ENCODE measurements at regions not wholly inside any gene's neighbourhood (a gene's known extent, or its start where the extent isn't known, plus 50 kb on each side); places are given as distances from the start of the nearest gene placed in this dataset.
"Not testable (repeated sequence)": the region's sequence is repeated elsewhere in the genome, so short reads cannot be mapped to it uniquely, and the experiment has no call there.

GRCh38 chr9:7324152-7324598 is 475.4 kb downstream of the DMAC1 start:
- Histone ChIP-seq H3K9me3 (ENCODE audit: control insufficient read depth, insufficient read depth, low read depth, low read length) (no peaks in the 10 kb centered on the region), H3K4me3 (ENCODE audit: low read depth, low read length) (no peak overlapping the region), H3K27ac (ENCODE audit: low read depth, low read length) (no peak overlapping the region)

GRCh38 chr9:7320841-7321240 is 478.7 kb downstream of the DMAC1 start:
- Histone ChIP-seq H3K4me3 (ENCODE audit: low read depth, low read length) (no peak overlapping the region), H3K27ac (ENCODE audit: low read depth, low read length) (no peak overlapping the region), H3K9ac (ENCODE audit: low read length) (no peak overlapping the region), H3K36me3 (ENCODE audit: control insufficient read depth, insufficient read depth, low read length) (no peaks in the 10 kb centered on the region), H3K27me3 (ENCODE audit: control insufficient read depth, insufficient read depth, low read length) (no peaks in the 10 kb centered on the region), H3K4me1 (ENCODE audit: control insufficient read depth, insufficient read depth, low read length) (peaks cover 10% of the 10 kb centered on the region), H3K9me3 (ENCODE audit: control insufficient read depth, insufficient read depth, low read depth, low read length) (no peaks in the 10 kb centered on the region)

More at GRCh38 chr9:7324152-7324598, 475.4 kb downstream of the DMAC1 start:
- Histone ChIP-seq H3K36me3 (ENCODE audit: control insufficient read depth, insufficient read depth, low read length) (no peaks in the 10 kb centered on the region), H3K9ac (ENCODE audit: low read length) (no peak overlapping the region), H3K27me3 (ENCODE audit: control insufficient read depth, insufficient read depth, low read length) (no peaks in the 10 kb centered on the region), H3K4me1 (ENCODE audit: control insufficient read depth, insufficient read depth, low read length) (no peaks in the 10 kb centered on the region; the same call in 1 of the 2 replicates)

- H3K27ac ChIP-seq (ENCODE audit: low read depth, low read length) = no peak overlapping the region
- no peak overlapping the region for H3K4me3 ChIP-seq (ENCODE audit: low read depth, low read length)
- H3K9ac ChIP-seq (ENCODE audit: low read length) = no peak overlapping the region
Observed at GRCh38 chr9:7320139-7320538, 479.4 kb downstream of the DMAC1 start.

GRCh38 chr9:7318920-7319319 is 480.7 kb downstream of the DMAC1 start:
- H3K4me1 ChIP-seq (ENCODE audit: control insufficient read depth, insufficient read depth, low read length) = peaks cover 10% of the 10 kb centered on the region
- H3K9me3 ChIP-seq (ENCODE audit: control insufficient read depth, insufficient read depth, low read depth, low read length) = peaks cover 3% of the 10 kb centered on the region; the same call in 1 of the 2 replicates
- H3K9ac ChIP-seq (ENCODE audit: low read length) = no peak overlapping the region
- no peaks in the 10 kb centered on the region for H3K27me3 ChIP-seq (ENCODE audit: control insufficient read depth, insufficient read depth, low read length)
- no peak overlapping the region for H3K4me3 ChIP-seq (ENCODE audit: low read depth, low read length)
- no peaks in the 10 kb centered on the region for H3K36me3 ChIP-seq (ENCODE audit: control insufficient read depth, insufficient read depth, low read length)
- no peak overlapping the region for H3K27ac ChIP-seq (ENCODE audit: low read depth, low read length)

More at GRCh38 chr9:7320139-7320538, 479.4 kb downstream of the DMAC1 start:
- Histone ChIP-seq H3K27me3 (ENCODE audit: control insufficient read depth, insufficient read depth, low read length) (no peaks in the 10 kb centered on the region), H3K9me3 (ENCODE audit: control insufficient read depth, insufficient read depth, low read depth, low read length) (no peaks in the 10 kb centered on the region), H3K4me1 (ENCODE audit: control insufficient read depth, insufficient read depth, low read length) (peaks cover 10% of the 10 kb centered on the region), H3K36me3 (ENCODE audit: control insufficient read depth, insufficient read depth, low read length) (no peaks in the 10 kb centered on the region)

- no peak overlapping the region for H3K4me3 ChIP-seq (ENCODE audit: low read depth, low read length)
- no peaks in the 10 kb centered on the region for H3K27me3 ChIP-seq (ENCODE audit: control insufficient read depth, insufficient read depth, low read length)
- peaks cover 10% of the 10 kb centered on the region for H3K4me1 ChIP-seq (ENCODE audit: control insufficient read depth, insufficient read depth, low read length)
- H3K9ac ChIP-seq (ENCODE audit: low read length) = no peak overlapping the region
- peaks cover 6% of the 10 kb centered on the region; the same call in 1 of the 2 replicates for H3K9me3 ChIP-seq (ENCODE audit: control insufficient read depth, insufficient read depth, low read depth, low read length)
- no peak overlapping the region for H3K27ac ChIP-seq (ENCODE audit: low read depth, low read length)
- H3K36me3 ChIP-seq (ENCODE audit: control insufficient read depth, insufficient read depth, low read length) = no peaks in the 10 kb centered on the region
Observed at GRCh38 chr9:7316967-7317366, 482.6 kb downstream of the DMAC1 start.

- Histone ChIP-seq H3K9me3 (ENCODE audit: control insufficient read depth, insufficient read depth, low read depth, low read length) (peaks cover 6% of the 10 kb centered on the region; the same call in 1 of the 2 replicates), H3K36me3 (ENCODE audit: control insufficient read depth, insufficient read depth, low read length) (no peaks in the 10 kb centered on the region), H3K27me3 (ENCODE audit: control insufficient read depth, insufficient read depth, low read length) (no peaks in the 10 kb centered on the region), H3K9ac (ENCODE audit: low read length) (no peak overlapping the region), H3K4me1 (ENCODE audit: control insufficient read depth, insufficient read depth, low read length) (peaks cover 10% of the 10 kb centered on the region), H3K4me3 (ENCODE audit: low read depth, low read length) (no peak overlapping the region), H3K27ac (ENCODE audit: low read depth, low read length) (no peak overlapping the region)
Observed at GRCh38 chr9:7316166-7316795, 483.3 kb downstream of the DMAC1 start.

GRCh38 chr9:7315746-7316145 is 483.8 kb downstream of the DMAC1 start:
- Histone ChIP-seq H3K4me1 (ENCODE audit: control insufficient read depth, insufficient read depth, low read length) (peaks cover 10% of the 10 kb centered on the region), H3K36me3 (ENCODE audit: control insufficient read depth, insufficient read depth, low read length) (no peaks in the 10 kb centered on the region), H3K9ac (ENCODE audit: low read length) (no peak overlapping the region), H3K27ac (ENCODE audit: low read depth, low read length) (no peak overlapping the region), H3K4me3 (ENCODE audit: low read depth, low read length) (no peak overlapping the region), H3K27me3 (ENCODE audit: control insufficient read depth, insufficient read depth, low read length) (no peaks in the 10 kb centered on the region), H3K9me3 (ENCODE audit: control insufficient read depth, insufficient read depth, low read depth, low read length) (peaks cover 7% of the 10 kb centered on the region; the same call in 1 of the 2 replicates)

GRCh38 chr9:7315116-7315515 is 484.5 kb downstream of the DMAC1 start:
- Histone ChIP-seq H3K9ac (ENCODE audit: low read length) (no peak overlapping the region), H3K9me3 (ENCODE audit: control insufficient read depth, insufficient read depth, low read depth, low read length) (peaks cover 13% of the 10 kb centered on the region), H3K27ac (ENCODE audit: low read depth, low read length) (no peak overlapping the region), H3K4me3 (ENCODE audit: low read depth, low read length) (no peak overlapping the region), H3K4me1 (ENCODE audit: control insufficient read depth, insufficient read depth, low read length) (peaks cover 10% of the 10 kb centered on the region), H3K36me3 (ENCODE audit: control insufficient read depth, insufficient read depth, low read length) (no peaks in the 10 kb centered on the region), H3K27me3 (ENCODE audit: control insufficient read depth, insufficient read depth, low read length) (no peaks in the 10 kb centered on the region)

- H3K9me3 ChIP-seq (ENCODE audit: control insufficient read depth, insufficient read depth, low read depth, low read length) = peaks cover 26% of the 10 kb centered on the region
- H3K4me3 ChIP-seq (ENCODE audit: low read depth, low read length) = no peak overlapping the region
- H3K27ac ChIP-seq (ENCODE audit: low read depth, low read length) = no peak overlapping the region
- H3K36me3 ChIP-seq (ENCODE audit: control insufficient read depth, insufficient read depth, low read length) = no peaks in the 10 kb centered on the region
- H3K27me3 ChIP-seq (ENCODE audit: control insufficient read depth, insufficient read depth, low read length) = no peaks in the 10 kb centered on the region
- H3K4me1 ChIP-seq (ENCODE audit: control insufficient read depth, insufficient read depth, low read length) = peaks cover 10% of the 10 kb centered on the region
- no peak overlapping the region for H3K9ac ChIP-seq (ENCODE audit: low read length)
Observed at GRCh38 chr9:7313389-7313788, 486.2 kb downstream of the DMAC1 start.

GRCh38 chr9:7309051-7309450 is 490.5 kb downstream of the DMAC1 start:
- H3K9me3 ChIP-seq (ENCODE audit: control insufficient read depth, insufficient read depth, low read depth, low read length) = peaks cover 34% of the 10 kb centered on the region
- not testable (repeated sequence) for H3K4me1 ChIP-seq (ENCODE audit: control insufficient read depth, insufficient read depth, low read length); H3K27ac ChIP-seq (ENCODE audit: low read depth, low read length); H3K36me3 ChIP-seq (ENCODE audit: control insufficient read depth, insufficient read depth, low read length); H3K9ac ChIP-seq (ENCODE audit: low read length); H3K4me3 ChIP-seq (ENCODE audit: low read depth, low read length); H3K27me3 ChIP-seq (ENCODE audit: control insufficient read depth, insufficient read depth, low read length)

GRCh38 chr9:7305677-7306076 is 493.9 kb downstream of the DMAC1 start:
- Histone ChIP-seq H3K9ac (ENCODE audit: low read length) (no peak overlapping the region), H3K27ac (ENCODE audit: low read depth, low read length) (no peak overlapping the region), H3K36me3 (ENCODE audit: control insufficient read depth, insufficient read depth, low read length) (no peaks in the 10 kb centered on the region), H3K27me3 (ENCODE audit: control insufficient read depth, insufficient read depth, low read length) (no peaks in the 10 kb centered on the region), H3K4me3 (ENCODE audit: low read depth, low read length) (no peak overlapping the region), H3K4me1 (ENCODE audit: control insufficient read depth, insufficient read depth, low read length) (no peaks in the 10 kb centered on the region), H3K9me3 (ENCODE audit: control insufficient read depth, insufficient read depth, low read depth, low read length) (peaks cover 28% of the 10 kb centered on the region)
